NCI-H1092 treated with DMSO at 0.1 percent for 48 hours (cell line): ENCODE measurements at regions not wholly inside any gene's neighbourhood (a gene's known extent, or its start where the extent isn't known, plus 50 kb on each side); places are given as distances from the start of the nearest gene placed in this dataset.
"Not testable (repeated sequence)": the region's sequence is repeated elsewhere in the genome, so short reads cannot be mapped to it uniquely, and the experiment has no call there.

Experiments
- DNase-seq: peaks from one replicate; lab custom pipeline; 2025; lab: John Stamatoyannopoulos, UW

DNA sequence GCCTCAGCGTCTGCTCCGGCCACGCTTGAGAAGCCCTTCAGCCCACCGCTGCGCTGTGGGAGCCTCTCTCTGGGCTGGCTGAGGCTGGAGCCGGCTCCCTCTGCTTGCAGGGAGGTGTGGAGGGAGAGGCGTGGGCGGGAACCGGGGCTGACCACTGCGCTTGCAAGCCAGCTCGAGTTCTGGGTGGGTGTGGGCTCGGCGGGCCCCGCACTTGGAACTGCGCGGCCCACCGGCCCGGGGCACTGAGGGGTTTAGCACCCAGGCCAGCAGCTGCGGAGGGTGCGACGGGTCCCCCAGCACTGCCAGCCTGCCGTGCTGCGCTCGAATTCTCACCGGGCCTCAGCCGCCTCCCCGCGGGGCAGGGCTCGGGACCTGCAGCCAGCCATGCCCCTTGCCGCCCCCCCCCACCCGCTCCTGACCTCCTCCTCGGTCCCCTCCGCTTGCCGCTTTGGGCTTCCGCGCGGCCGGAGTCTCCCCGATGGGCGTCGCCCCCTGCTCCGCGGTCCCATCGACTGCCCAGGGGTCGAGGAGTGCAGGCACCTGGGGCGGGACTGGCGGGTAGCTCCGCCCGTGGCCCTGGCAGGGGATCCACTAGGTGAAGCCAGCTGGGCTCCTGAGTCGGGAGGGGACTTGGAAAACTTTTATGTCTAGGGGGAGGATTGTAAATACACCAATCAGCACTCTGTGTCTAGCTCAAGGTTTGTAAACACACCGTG lies 106.7 kb downstream of the RAP2B start:
- DNase-seq = no peak

DNA sequence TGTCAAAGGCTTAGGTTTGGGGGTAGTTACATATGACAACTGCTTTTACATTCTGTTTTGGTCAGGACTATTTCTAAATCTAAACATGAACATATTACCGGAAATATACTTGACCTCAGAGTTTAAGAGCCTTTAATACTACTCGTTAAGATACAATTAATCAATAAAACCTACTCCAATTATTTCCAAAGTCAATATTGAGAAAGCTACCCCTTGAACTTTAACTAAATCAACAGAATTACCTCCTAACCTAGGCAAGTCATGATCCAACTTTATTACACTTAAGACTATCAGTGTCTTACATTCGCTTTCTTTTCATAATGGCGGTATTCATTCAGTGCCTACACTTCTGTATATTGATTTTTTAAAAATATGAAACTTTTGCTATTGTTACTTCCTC lies 107.7 kb downstream of the RAP2B start:
- DNase-seq = no peak

- DNase-seq = no peak
Measured at GRCh38 chr3:153273217-153273616, 111.2 kb downstream of the RAP2B start.

DNA sequence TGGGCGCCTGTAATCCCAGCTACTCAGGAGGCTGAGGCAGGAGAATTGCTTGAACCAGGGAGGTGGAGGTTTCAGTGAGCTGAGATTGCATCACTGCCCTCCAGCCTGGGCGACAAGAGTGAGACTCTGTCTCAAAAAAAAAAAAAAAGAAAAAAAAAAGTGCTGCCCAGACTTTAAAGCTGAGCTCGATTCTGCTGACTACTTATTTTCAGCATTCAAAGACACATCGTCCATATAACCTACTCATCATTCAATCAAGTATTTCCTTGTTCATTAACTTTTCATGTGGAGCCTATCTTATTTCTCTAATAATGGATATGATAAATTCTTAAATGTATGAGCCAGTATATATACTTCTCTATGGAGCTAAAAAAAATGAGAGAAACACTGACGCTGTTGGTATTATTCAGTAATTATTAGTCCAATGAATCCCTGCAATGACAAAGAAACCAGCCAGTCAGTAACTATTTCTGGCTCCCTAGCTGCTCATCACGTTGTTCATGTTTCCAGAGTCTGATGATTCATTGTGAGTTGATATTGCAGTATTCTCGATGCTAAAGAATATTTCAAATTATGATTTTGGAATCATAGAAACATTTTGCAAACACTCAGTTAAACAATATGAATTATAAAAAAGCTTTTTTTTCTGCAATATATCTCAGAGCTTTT lies 111.9 kb downstream of the RAP2B start:
- DNase-seq = no peak

DNA sequence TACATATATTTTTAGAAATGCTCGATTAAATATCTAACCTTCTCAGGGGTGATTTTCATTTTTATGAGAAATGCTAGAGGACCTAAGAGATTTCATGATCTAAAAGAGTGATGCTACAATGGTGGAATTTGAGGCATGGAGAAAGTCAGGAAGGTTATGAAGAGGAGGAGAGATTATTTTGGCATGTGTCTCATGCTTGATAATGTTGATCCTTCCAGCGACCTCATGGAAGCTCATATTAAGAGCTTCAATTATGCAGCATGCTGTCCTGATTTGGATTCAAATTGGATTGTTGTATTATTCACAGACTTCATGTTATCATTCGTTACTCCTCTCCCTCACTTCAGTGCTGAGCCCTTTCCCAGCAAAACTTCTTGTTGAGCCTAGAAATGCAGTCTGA lies 112.5 kb downstream of the RAP2B start:
- DNase-seq = no peak

- no peak for DNase-seq
Measured at GRCh38 chr3:153275514-153275913, 113.5 kb downstream of the RAP2B start.

- DNase-seq = no peak
Measured at GRCh38 chr3:153277029-153277428, 115.0 kb downstream of the RAP2B start.

GRCh38 chr3:153281236-153281997 lies 119.4 kb downstream of the RAP2B start:
- DNase-seq = not testable (repeated sequence)

DNA sequence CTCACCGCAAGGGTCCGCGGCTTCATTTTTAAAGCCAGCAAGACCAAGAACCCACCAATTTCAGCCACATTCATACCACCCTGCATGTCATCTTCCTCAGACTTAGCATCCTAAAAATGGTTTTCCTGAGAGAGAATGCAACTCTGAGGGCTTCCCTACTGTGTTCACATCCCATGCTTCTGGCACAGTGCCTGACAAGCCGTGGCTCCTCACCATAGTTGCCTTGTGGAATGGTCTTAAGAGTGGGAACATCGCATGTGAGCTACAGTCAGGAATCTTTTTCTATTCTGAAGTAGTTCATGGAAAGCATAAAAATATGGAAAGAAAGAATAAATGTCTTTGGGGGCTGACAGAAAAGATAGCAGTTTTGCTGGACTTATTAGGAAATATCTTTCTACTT lies 120.3 kb downstream of the RAP2B start:
- DNase-seq = no peak

DNA sequence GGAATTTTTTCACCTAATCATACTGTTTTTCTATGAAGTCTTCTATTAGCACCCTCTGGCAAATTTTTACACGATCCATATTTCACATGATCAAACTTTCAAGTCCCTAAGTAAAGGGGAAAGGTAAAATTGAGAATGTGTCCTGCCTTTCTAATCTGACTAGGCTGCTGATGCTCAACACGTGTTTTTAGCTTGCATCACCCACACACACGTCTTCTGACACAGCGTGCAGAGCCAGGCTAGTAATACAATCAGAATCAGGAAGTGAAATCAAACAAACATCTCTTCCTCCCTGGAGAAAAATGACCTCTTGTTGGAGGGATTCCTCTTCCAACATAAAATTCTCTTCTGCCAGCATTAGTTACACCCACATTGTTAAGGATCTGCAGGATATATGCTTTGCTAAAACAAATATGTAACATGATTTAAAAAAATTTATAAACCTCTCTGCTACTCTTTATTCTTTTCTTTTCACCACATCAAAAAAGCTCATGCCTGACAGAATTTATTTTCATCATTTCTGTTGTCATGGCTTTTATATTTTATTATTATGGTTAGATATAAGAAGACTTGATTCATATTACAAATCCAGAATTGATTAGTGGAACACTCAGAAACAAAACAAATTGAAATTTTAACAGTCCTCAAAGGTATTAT lies 122.4 kb downstream of the RAP2B start:
- DNase-seq = no peak

- no peak for DNase-seq
Measured at GRCh38 chr3:153285194-153285641, 123.2 kb downstream of the RAP2B start.

DNA sequence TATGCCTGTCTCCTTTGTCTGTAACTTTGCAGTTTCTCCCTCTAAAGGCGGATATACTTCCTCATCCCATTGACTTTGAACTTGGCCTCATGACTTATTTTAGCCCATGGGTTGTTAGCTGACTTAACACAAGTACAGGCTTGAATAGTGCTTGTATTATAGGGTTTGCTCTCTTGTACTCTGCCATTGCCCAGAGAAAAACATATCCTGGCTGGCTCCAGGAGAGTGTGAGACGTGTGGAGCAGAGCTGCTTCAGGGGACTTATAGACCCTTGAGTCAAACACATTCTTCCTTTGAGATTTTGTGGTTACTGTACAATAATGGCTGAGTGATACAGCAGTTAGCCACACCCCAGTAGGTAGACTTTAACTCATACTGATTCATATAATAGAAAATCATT lies 124.0 kb downstream of the RAP2B start:
- no peak for DNase-seq

DNA sequence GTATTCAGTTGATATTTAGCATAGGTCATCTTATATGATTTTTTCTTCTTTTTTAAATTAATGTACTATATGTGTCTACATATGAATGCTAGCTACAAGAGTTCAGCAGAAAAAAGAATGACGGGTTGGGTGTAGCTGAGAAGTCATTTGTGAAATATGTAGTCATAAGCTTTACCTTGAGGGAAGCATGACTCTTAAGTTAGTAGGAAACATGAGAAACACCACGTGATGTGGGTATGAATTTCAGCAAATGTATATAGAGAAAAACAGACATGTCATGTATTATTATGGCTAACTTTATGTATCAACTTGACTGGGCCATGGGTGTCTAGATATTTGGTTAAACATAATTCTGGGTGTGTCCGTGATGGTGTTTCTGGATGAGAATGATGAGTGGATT lies 125.0 kb downstream of the RAP2B start:
- no peak for DNase-seq

GRCh38 chr3:153289334-153289808 lies 127.3 kb downstream of the RAP2B start:
- no peak for DNase-seq

- DNase-seq = no peak
Measured at GRCh38 chr3:153290268-153291015, 128.4 kb downstream of the RAP2B start.

DNA sequence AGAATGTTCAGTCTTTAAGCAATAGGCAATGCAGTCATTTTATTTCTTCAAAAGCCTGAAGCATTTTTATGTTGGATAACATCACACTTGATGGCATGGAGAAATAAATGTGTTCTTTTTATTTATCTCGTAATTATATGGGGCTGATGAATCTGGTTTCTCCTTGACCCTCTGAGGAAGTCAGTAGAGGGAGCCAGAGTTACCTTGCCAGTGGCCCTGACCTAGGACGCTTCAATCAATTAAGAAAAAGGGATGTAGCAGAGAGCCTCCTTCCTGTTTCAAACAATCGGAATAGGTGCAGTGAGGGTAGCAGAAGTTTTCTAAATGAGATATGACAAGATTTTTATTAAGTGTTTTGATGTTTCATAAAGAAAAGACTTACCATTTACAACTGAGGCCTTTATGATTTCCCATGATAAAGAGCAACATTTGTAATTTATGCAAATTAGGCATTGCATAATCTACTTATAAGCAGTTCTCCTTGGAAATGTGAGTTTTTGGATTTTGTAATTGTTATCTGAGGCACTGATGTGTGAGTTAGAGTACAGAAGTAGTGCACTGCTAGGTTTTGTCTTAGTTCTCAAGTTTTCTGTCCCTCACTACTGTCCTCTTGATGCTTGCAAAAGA lies 129.1 kb downstream of the RAP2B start:
- DNase-seq = no peak

DNA sequence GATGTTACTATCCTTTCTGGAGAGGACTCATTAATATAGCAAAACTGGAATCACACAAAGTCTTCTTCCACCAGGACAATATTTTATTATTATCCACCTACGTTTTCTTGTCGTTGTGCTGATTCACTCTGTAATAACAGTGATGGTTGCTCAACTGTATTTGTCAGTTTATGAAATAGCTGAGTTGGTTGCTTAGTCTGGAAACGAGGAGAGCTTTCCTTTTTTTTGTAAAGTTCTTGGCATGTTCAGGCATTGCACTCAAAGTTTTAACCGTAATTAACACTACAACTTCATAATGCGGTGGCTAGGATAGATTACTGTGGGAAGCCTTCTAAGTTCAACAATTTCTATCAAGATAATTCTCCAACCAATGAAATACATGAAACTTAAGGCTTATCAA lies 131.2 kb downstream of the RAP2B start:
- no peak for DNase-seq

GRCh38 chr3:153295901-153296300 lies 133.9 kb downstream of the RAP2B start:
- no peak for DNase-seq

DNA sequence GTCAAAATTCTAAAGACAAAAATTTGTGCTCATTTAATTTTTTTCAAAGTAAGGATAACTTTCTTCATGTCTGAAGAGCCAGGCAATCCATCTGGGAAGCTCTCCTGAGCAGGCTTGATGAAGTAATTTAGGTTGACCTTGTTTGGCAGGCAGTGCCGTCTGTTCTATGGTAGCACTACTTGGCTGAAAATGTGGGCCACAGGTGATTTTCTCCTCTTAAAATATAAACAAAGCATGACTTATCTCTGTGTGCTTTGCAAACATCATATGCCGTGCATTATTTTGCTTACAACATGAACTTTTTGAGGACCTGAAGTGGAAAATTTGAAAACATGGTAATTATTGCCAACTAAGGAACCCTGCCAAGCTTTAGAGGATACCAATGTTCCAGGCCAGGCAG lies 143.2 kb downstream of the RAP2B start:
- DNase-seq = no peak

GRCh38 chr3:153311541-153311940 lies 149.5 kb downstream of the RAP2B start:
- no peak for DNase-seq

DNA sequence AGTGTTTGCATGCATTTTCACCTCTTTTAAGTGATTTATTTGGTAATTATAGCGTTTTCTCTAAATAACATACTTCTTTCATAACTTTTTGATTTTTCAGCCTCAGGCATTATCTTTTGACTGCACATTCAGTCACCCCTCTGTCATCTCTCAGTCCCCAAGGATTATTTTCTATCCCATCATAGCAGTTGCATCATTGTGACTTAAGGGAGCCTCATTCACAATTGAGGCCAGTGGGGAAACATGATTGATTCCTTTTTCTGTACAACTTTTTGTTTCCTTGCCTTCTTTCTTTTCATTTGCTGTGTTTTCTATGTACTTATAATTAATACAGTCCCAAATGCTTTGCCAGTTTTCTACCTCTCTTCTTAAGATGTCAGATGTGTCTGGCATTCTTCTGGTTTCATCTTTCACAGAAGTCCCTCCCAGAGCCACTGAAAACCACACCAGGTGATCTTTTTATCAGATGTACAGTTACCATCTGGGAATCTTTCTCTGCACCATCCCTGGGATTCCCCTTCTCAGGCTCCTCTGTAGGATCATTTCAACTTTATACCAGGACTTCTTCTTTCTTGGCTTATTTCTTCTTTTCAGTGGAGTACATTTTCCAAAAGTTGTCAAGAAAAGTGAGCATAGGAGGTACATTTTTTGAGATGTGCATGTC lies 151.4 kb downstream of the RAP2B start:
- no peak for DNase-seq
